Esophagus squamous epithelium (tissue), 5 donors: ENCODE measurements at regions not wholly inside any gene's neighbourhood (a gene's known extent, or its start where the extent isn't known, plus 50 kb on each side); places are given as distances from the start of the nearest gene placed in this dataset.
"Not testable (repeated sequence)": the region's sequence is repeated elsewhere in the genome, so short reads cannot be mapped to it uniquely, and the experiment has no call there.

Source experiments
- DNase-seq: peaks from one replicate; lab custom pipeline; 2025; lab: John Stamatoyannopoulos, UW
- H3K27ac ChIP-seq, 4 donors: fragments of 200-600 bp; sonication (generic); one replicate each; pipeline ENCODE4 v1.5.1; 2016 to 2019; ENCODE audit warnings: mild to moderate bottlenecking in 1 of 4
- H3K27me3 ChIP-seq, 4 donors: fragments of 200-600 bp; sonication (generic); 1 replicate in 3 of 4; 2 replicates in 1 of 4; pipeline versions ENCODE4 v1.5.1 to v1.6.0; 2017 to 2021; ENCODE audit warnings: antibody characterized with exemption in 1 of 4
- H3K36me3 ChIP-seq, 3 donors: fragments of 200-600 bp; sonication (generic); one replicate each; pipeline ENCODE4 v1.5.1; 2016 to 2019
- H3K4me1 ChIP-seq, 3 donors: fragments of 200-600 bp; sonication (generic); one replicate each; pipeline ENCODE4 v1.5.1; 2017 to 2019
- H3K4me3 ChIP-seq, 4 donors: fragments of 200-600 bp; sonication (generic); 1 replicate in 3 of 4; 2 replicates in 1 of 4; pipeline ENCODE4 v1.5.1; 2016 to 2019; ENCODE audit warnings: mild to moderate bottlenecking in 2 of 4, moderate library complexity in 1 of 4
- H3K9me3 ChIP-seq, 3 donors: fragments of 200-600 bp; sonication (generic); one replicate each; pipeline ENCODE4 v1.5.1; 2016 to 2019
- CTCF ChIP-seq, 6 experiments: fragments of 450-650 bp in 4 of 6; fragments of 200-600 bp in 2 of 6; sonication (generic) in 2 of 6; IDR thresholded peaks; one replicate each; pipeline ENCODE4 v1.5.1; 2016 to 2019; ENCODE audit warnings: antibody characterized with exemption in 6 of 6, mild to moderate bottlenecking in 4 of 6, moderate library complexity in 4 of 6
- POLR2A ChIP-seq, 4 donors: fragments of 450-650 bp; IDR thresholded peaks; one replicate each; pipeline ENCODE4 v1.6.1; 2017; ENCODE audit warnings: antibody characterized with exemption in 4 of 4, mild to moderate bottlenecking in 4 of 4, moderate library complexity in 3 of 4
- WGBS, 2 donors: methylation state at CpG; one replicate each; pipeline ENCODE4 v1.1.5; 2018; 5-methylcytosine and 5-hydroxymethylcytosine counted together
- intact Hi-C: fragments of 100-400 bp; cut with DNase I; formaldehyde crosslinking; loops from one replicate; pipeline ENCODE4 v1.15.0; 2022
- donor health status: DM: yes; HTN: yes; CAD: no.

- H3K27me3 ChIP-seq: no peaks in the 10 kb centered on the region
- intact Hi-C loops: no loop called here
- H3K36me3 ChIP-seq: no peaks in the 10 kb centered on the region
- H3K4me1 ChIP-seq: no peaks in the 10 kb centered on the region
- no peak for DNase-seq
- 33 to 48% methylated on average over 2 of the region's 2 CpGs for WGBS, 2 donors
- no peak for TF ChIP-seq POLR2A (IDR thresholded peaks at IDR 0.05)
- no peak for TF ChIP-seq CTCF (IDR thresholded peaks at IDR 0.05)
- H3K27ac ChIP-seq: no peak overlapping the region
- H3K4me3 ChIP-seq: no peak overlapping the region
- H3K9me3 ChIP-seq: no peaks in the 10 kb centered on the region
These were observed 228.2 kb upstream of the CNTN3 start for GRCh38 chr3:74842649-74843048.

GRCh38 chr3:74842141-74842540 lies 227.7 kb upstream of the CNTN3 start:
- intact Hi-C loops: no loop called here
- no peaks in the 10 kb centered on the region for H3K27me3 ChIP-seq
- 21 to 32% methylated on average over 1 of the region's 1 CpG for WGBS, 2 donors
- H3K27ac ChIP-seq: no peak overlapping the region
- H3K36me3 ChIP-seq: no peaks in the 10 kb centered on the region
- TF ChIP-seq CTCF (IDR thresholded peaks at IDR 0.05) (no peak), POLR2A (IDR thresholded peaks at IDR 0.05) (no peak)
- no peak for DNase-seq
- no peaks in the 10 kb centered on the region for H3K4me1 ChIP-seq
- no peak overlapping the region for H3K4me3 ChIP-seq
- no peaks in the 10 kb centered on the region for H3K9me3 ChIP-seq

GRCh38 chr3:74839566-74839965 lies 225.1 kb upstream of the CNTN3 start:
- H3K27me3 ChIP-seq: no peaks in the 10 kb centered on the region
- no peak for DNase-seq
- intact Hi-C loops: no loop called here
- no peaks in the 10 kb centered on the region for H3K4me1 ChIP-seq
- H3K9me3 ChIP-seq: no peaks in the 10 kb centered on the region
- no peaks in the 10 kb centered on the region for H3K36me3 ChIP-seq
- 33 to 57% methylated on average over 2 of the region's 2 CpGs for WGBS, 2 donors
- TF ChIP-seq POLR2A (IDR thresholded peaks at IDR 0.05) (no peak), CTCF (IDR thresholded peaks at IDR 0.05) (no peak)
- H3K4me3 ChIP-seq: no peak overlapping the region
- no peak overlapping the region for H3K27ac ChIP-seq

- H3K27me3 ChIP-seq: no peaks in the 10 kb centered on the region
- TF ChIP-seq POLR2A (IDR thresholded peaks at IDR 0.05) (no peak), CTCF (IDR thresholded peaks at IDR 0.05) (no peak)
- H3K4me3 ChIP-seq: no peak overlapping the region
- no peaks in the 10 kb centered on the region for H3K9me3 ChIP-seq
- DNase-seq: no peak
- no peak overlapping the region for H3K27ac ChIP-seq
- intact Hi-C loops: no loop called here
- H3K36me3 ChIP-seq: no peaks in the 10 kb centered on the region
- WGBS, 2 donors: 65 to 73% methylated on average over 6 of the region's 6 CpGs
- H3K4me1 ChIP-seq: no peaks in the 10 kb centered on the region
These were observed 218.5 kb upstream of the CNTN3 start for GRCh38 chr3:74832925-74833324.

GRCh38 chr3:74830845-74831244 lies 216.4 kb upstream of the CNTN3 start:
- H3K4me1 ChIP-seq, intact Hi-C loops, H3K4me3 ChIP-seq, H3K36me3 ChIP-seq, H3K9me3 ChIP-seq, H3K27ac ChIP-seq, H3K27me3 ChIP-seq, DNase-seq: not testable (repeated sequence)
- WGBS, 2 donors: 66 to 72% methylated on average over 4 to 5 of the region's 5 CpGs

GRCh38 chr3:74825404-74825803 lies 210.9 kb upstream of the CNTN3 start:
- 70 to 86% methylated on average over 2 to 7 of the region's 11 CpGs for WGBS, 2 donors
- intact Hi-C loops, H3K4me1 ChIP-seq, H3K9me3 ChIP-seq, H3K27me3 ChIP-seq, H3K27ac ChIP-seq, H3K4me3 ChIP-seq, H3K36me3 ChIP-seq, DNase-seq: not testable (repeated sequence)
